ENCODE measurements at regions not wholly inside any gene's neighbourhood (a gene's known extent, or its start where the extent isn't known, plus 50 kb on each side); places are given as distances from the start of the nearest gene placed in this dataset.
"Not testable (repeated sequence)": the region's sequence is repeated elsewhere in the genome, so short reads cannot be mapped to it uniquely, and the experiment has no call there.

DNA sequence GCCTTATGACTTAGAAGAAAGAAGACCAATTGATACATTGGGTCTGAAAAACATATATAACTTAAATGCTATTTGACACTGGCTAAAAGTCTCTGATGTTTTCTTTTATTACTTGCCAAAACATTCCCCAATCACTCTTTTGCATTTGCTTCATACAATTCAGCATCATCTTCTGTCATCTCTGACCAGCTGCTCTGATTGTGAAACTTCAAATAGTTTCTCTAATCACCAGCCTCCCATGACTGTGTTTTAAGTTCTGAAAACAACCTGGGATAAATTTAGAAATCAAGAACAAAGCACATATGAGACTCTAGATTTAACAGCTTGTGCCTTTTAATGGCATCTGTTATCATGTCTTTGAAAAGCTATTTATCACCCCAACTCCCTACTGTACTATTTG is 208.4 kb upstream of the KCND2 start:
- CTCF ChIA-PET: no interaction called here
- H3K27ac ChIP-seq: no peak overlapping the region

DNA sequence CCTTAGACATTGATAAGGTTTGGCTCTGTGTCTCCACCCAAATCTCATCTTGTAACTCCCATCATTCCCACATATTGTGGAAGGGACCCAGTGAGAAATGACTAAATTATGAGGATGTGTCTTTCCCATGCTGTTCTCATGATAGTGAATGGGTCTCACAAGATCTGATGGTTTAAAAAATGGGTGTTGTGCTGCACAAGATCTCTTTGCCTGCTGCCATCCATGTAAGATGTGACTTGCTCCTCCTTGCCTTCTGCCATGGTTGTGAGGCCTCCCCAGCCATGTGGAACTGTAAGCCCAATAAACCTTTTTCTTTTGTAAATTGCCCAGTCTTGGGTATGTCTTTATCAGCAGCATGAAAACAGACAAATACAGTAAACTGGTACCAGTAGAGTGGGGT is 206.1 kb upstream of the KCND2 start:
- POLR2A ChIA-PET (ENCODE audit: low non-redundant PET); CTCF ChIA-PET; DNase-seq (ENCODE audit: low spot score); H3K27ac ChIP-seq: not testable (repeated sequence)

More for the DNA sequence above, 208.4 kb upstream of the KCND2 start:
- no peak for DNase-seq (ENCODE audit: low spot score)
- POLR2A ChIA-PET (ENCODE audit: low non-redundant PET): no interaction called here
- TF ChIP-seq, protein P1, sequence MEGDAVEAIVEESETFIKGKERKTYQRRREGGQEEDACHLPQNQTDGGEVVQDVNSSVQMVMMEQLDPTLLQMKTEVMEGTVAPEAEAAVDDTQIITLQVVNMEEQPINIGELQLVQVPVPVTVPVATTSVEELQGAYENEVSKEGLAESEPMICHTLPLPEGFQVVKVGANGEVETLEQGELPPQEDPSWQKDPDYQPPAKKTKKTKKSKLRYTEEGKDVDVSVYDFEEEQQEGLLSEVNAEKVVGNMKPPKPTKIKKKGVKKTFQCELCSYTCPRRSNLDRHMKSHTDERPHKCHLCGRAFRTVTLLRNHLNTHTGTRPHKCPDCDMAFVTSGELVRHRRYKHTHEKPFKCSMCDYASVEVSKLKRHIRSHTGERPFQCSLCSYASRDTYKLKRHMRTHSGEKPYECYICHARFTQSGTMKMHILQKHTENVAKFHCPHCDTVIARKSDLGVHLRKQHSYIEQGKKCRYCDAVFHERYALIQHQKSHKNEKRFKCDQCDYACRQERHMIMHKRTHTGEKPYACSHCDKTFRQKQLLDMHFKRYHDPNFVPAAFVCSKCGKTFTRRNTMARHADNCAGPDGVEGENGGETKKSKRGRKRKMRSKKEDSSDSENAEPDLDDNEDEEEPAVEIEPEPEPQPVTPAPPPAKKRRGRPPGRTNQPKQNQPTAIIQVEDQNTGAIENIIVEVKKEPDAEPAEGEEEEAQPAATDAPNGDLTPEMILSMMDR (conservative IDR thresholded peaks at IDR 0.05; ENCODE audit: low read depth): no peak

DNA sequence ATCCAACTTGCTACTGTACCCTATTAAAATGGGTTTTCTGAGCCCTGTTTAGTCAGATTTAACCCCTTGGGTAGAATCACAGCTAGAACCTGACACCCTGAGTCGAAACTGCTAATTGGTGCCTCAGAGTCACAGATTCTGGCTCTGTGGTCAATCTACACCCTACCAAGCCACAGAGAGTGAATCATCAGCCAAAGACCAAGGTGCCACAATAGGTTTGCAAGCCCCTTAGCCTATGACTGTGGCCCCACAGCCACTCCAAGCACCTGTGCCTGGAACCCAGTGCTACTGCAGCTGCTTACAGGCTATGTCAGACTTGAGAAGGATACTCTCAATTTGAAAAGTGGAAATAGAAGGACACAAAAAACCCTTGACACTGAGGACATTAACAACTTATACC is 202.8 kb upstream of the KCND2 start:
- CTCF ChIA-PET: no interaction called here
- TF ChIP-seq, protein P1 (conservative IDR thresholded peaks at IDR 0.05; ENCODE audit: low read depth): no peak
- no peak overlapping the region for H3K27ac ChIP-seq
- POLR2A ChIA-PET (ENCODE audit: low non-redundant PET): no interaction called here
- no peak for DNase-seq (ENCODE audit: low spot score)

DNA sequence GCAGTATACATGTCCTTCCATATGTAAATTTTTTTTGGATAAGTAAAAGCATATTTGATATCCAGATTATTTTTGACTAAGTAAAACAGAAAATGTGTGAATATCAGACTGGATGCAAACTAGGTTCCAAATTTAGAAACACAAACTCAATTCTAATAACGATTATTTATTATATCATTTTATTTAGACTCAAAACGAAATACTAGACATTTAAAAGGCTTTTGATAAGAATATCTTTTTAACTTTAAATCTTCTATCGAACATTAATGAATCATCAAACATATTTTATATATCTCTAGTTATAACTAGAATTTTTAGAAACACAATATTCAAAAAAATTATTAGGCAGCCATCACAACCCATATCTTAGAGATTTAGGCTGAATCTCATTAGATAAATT is 195.2 kb upstream of the KCND2 start:
- ChIA-PET POLR2A (ENCODE audit: low non-redundant PET) (no interaction called here), CTCF (no interaction called here)
- H3K27ac ChIP-seq: no peak overlapping the region
- TF ChIP-seq, protein P1 (conservative IDR thresholded peaks at IDR 0.05; ENCODE audit: low read depth): no peak
- DNase-seq (ENCODE audit: low spot score): no peak

GRCh38 chr7:120079022-120079421 is 194.0 kb upstream of the KCND2 start:
- no peak overlapping the region for H3K27ac ChIP-seq
- CTCF ChIA-PET: no interaction called here
- TF ChIP-seq, protein P1 (conservative IDR thresholded peaks at IDR 0.05; ENCODE audit: low read depth): no peak
- POLR2A ChIA-PET (ENCODE audit: low non-redundant PET): no interaction called here
- no peak for DNase-seq (ENCODE audit: low spot score)

DNA sequence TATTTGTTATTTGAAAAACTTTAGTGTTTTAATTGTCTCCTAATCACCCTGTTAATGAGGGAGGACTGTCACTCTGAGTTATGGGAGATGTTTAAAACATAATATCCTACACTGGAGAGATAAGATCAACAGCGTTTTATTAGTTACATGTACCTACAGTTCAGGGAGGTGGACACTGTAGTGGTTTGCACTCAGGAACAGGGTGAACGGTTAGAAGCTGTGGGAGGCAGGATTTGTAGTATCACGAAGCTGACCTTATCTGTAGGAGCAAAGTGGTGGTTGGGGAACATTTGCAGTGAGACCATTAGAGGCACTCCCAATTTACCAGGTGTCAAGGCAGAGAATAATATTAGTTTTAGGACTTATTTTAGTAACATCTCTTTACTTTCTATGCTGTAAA is 193.3 kb upstream of the KCND2 start:
- no peak for DNase-seq (ENCODE audit: low spot score)
- ChIA-PET CTCF (no interaction called here), POLR2A (ENCODE audit: low non-redundant PET) (no interaction called here)
- no peak overlapping the region for H3K27ac ChIP-seq
- TF ChIP-seq, protein P1 (conservative IDR thresholded peaks at IDR 0.05; ENCODE audit: low read depth): no peak

GRCh38 chr7:120086468-120086867 is 186.5 kb upstream of the KCND2 start:
- POLR2A ChIA-PET (ENCODE audit: low non-redundant PET); CTCF ChIA-PET; DNase-seq (ENCODE audit: low spot score); H3K27ac ChIP-seq: not testable (repeated sequence)

DNA sequence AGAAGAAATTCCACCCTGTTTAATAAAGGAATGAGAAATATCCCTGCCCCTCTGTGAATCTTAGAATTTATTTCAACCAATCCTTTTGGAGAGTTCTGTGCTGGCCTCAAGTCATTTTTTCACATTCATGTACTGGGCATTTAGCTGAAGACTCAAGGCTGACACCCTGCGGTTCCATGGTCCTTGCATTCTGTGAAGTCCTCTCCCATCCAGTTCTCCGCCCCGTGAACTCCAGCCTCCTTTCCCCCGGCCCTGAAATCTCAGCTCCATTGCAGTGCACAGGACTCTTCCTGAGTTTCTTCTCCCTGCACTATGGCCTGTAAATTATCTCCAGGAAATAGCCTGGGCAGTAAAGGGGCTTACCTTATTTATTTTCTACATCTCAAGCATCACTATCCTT is 183.0 kb upstream of the KCND2 start:
- ChIA-PET CTCF (interaction anchor here (0.6 to 1.1 kb wide), 5 partner anchors 15 to 381 kb away, joined by 3 to 6 read pairs (median 3); no protein-coding TSS in a partner anchor), POLR2A (ENCODE audit: low non-redundant PET) (no interaction called here)
- TF ChIP-seq, protein P1 (conservative IDR thresholded peaks at IDR 0.05; ENCODE audit: low read depth): no peak
- DNase-seq (ENCODE audit: low spot score): peak; percentile 1
- no peak overlapping the region for H3K27ac ChIP-seq

Measured in RWPE1 (cell line).